ENCODE measurements at regions not wholly inside any gene's neighbourhood (a gene's known extent, or its start where the extent isn't known, plus 50 kb on each side); places are given as distances from the start of the nearest gene placed in this dataset.

DNA sequence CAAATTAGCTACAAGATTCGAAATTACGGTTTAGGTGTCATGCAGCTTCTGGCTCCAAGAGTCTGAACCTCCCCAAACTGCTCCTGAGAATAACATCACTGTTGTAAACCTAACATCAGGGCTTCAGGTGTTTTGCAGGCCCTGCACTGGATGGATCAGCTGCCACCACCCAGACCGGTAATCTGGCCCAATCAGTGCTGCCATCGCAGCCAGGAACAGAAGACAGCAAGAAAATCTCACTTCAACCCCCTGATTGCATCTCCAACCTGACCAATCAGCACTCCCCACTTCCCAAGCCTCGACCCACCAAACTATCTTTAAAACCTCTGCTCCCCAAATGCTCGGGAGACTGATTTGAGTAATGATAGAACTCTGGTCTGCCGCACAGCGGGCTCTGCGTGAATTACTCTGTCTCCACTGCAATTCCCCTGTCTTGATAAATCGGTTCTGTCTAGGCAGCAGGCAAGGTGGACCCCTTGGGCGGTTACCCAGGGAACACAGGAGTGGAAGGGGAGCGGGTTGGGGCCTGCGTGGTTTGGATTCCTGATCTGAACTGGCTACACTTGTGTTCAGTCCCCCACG, 268.5 kb upstream of the SFSWAP start:
- H3K4me2 ChIP-seq (ENCODE audit: low read length), result no peak overlapping the region
- H2AFZ ChIP-seq (ENCODE audit: low read depth, low read length), result no peak overlapping the region
- no peak for TF ChIP-seq POLR2AphosphoS5 (IDR thresholded peaks at IDR 0.05)
- no peak for TF ChIP-seq SMC3 (conservative IDR thresholded peaks at IDR 0.05; ENCODE audit: poor library complexity)
- TF ChIP-seq MXI1 (conservative IDR thresholded peaks at IDR 0.05; ENCODE audit: poor library complexity, severe bottlenecking), result no peak
- TF ChIP-seq EZH2 (IDR thresholded peaks at IDR 0.05; ENCODE audit: borderline replicate concordance, insufficient read depth, low read length, poor library complexity, severe bottlenecking), result no peak
- TF ChIP-seq TAF1 (IDR thresholded peaks at IDR 0.05; ENCODE audit: low read depth), result no peak
- no peak for TF ChIP-seq EP300 (conservative IDR thresholded peaks at IDR 0.05; ENCODE audit: poor library complexity, severe bottlenecking)
- TF ChIP-seq RAD21 (conservative IDR thresholded peaks at IDR 0.05), result no peak
- no peak for TF ChIP-seq REST (IDR thresholded peaks at IDR 0.05; ENCODE audit: borderline replicate concordance)
- TF ChIP-seq CTCF (IDR thresholded peaks at IDR 0.05; ENCODE audit: poor library complexity, severe bottlenecking), result no peak
- H4K20me1 ChIP-seq (ENCODE audit: insufficient read depth), result no peaks in the 10 kb centered on the region
- no peaks in the 10 kb centered on the region for H3K36me3 ChIP-seq (ENCODE audit: insufficient read depth, low read length)
- no peak overlapping the region for H3K4me3 ChIP-seq (ENCODE audit: low read length)
- H3K9me3 ChIP-seq (ENCODE audit: low read length), result no peaks in the 10 kb centered on the region
- no peak overlapping the region for H3K27ac ChIP-seq (ENCODE audit: low read length)
- no peaks in the 10 kb centered on the region for H3F3A ChIP-seq (ENCODE audit: insufficient read depth, low read length, poor library complexity, severe bottlenecking)
- H3K79me2 ChIP-seq (replicated peaks; ENCODE audit: insufficient read depth, low read length), result no peaks in the 10 kb centered on the region
- H3K27me3 ChIP-seq (ENCODE audit: insufficient read depth, low read depth, low read length), result no peaks in the 10 kb centered on the region
- H3K9ac ChIP-seq (ENCODE audit: low read length), result no peak overlapping the region
- no peaks in the 10 kb centered on the region for H3K9me2 ChIP-seq (ENCODE audit: insufficient read depth, low read length)

DNA sequence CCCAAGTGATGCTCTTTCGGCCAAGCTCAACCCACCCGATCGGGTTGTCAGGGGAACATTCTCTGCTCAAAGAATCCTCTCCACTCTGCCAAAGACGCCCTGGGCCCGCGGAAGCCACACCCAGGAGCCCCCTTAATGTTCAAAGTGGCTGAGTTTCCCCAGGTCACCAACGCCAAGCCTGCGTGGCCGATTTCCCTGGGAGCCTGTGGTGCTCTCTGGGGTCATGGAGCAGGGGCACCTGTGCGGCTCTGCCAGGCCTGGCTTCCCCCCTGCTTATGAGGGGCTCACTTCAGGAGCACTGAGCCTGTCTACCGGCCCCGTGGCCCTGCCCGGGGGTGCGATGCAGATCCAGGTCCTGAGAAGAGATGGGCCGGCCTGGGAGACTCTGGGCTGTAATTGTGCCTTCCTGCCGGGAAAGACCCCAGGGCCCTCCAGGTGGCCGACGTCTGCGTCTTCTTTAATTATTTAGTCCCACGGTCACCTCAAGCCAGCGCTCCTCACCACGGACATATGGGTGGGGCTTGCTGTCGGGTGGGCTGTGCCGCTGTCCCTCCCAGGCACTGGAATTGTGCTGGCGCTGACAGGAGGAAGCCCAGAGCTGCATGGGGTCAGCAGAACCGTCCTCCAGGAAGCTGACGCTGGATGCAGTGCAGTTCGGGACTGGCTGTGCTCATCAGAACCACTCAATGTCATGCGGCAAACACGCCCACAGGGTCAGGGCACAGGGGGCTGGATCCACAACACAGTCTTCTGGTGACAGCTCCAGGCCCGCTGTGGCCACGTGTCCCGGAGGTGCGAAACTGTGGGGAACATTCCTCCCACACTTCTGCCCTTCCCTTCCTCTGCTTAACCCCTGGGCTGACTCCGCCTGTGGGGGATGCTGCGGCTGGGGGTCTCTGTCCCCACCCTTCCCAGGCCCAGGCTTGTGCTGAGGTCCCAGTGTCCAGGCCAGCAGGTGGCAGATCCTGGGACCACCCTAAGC, 267.6 kb upstream of the SFSWAP start:
- no peak overlapping the region for H2AFZ ChIP-seq (ENCODE audit: low read depth, low read length)
- no peak overlapping the region for H3K9ac ChIP-seq (ENCODE audit: low read length)
- H3F3A ChIP-seq (ENCODE audit: insufficient read depth, low read length, poor library complexity, severe bottlenecking), result no peaks in the 10 kb centered on the region
- no peak for TF ChIP-seq REST (IDR thresholded peaks at IDR 0.05; ENCODE audit: borderline replicate concordance)
- no peak for TF ChIP-seq CTCF (IDR thresholded peaks at IDR 0.05; ENCODE audit: poor library complexity, severe bottlenecking)
- TF ChIP-seq TAF1 (IDR thresholded peaks at IDR 0.05; ENCODE audit: low read depth), result no peak
- no peak for TF ChIP-seq MXI1 (conservative IDR thresholded peaks at IDR 0.05; ENCODE audit: poor library complexity, severe bottlenecking)
- no peak for TF ChIP-seq POLR2AphosphoS5 (IDR thresholded peaks at IDR 0.05)
- TF ChIP-seq RAD21 (conservative IDR thresholded peaks at IDR 0.05), result no peak
- no peak for TF ChIP-seq SMC3 (conservative IDR thresholded peaks at IDR 0.05; ENCODE audit: poor library complexity)
- no peak for TF ChIP-seq EP300 (conservative IDR thresholded peaks at IDR 0.05; ENCODE audit: poor library complexity, severe bottlenecking)
- no peak for TF ChIP-seq EZH2 (IDR thresholded peaks at IDR 0.05; ENCODE audit: borderline replicate concordance, insufficient read depth, low read length, poor library complexity, severe bottlenecking)
- H3K9me3 ChIP-seq (ENCODE audit: low read length), result no peaks in the 10 kb centered on the region
- no peak overlapping the region for H3K4me2 ChIP-seq (ENCODE audit: low read length)
- no peaks in the 10 kb centered on the region for H3K36me3 ChIP-seq (ENCODE audit: insufficient read depth, low read length)
- H3K27ac ChIP-seq (ENCODE audit: low read length), result no peak overlapping the region
- H4K20me1 ChIP-seq (ENCODE audit: insufficient read depth), result no peaks in the 10 kb centered on the region
- H3K4me3 ChIP-seq (ENCODE audit: low read length), result no peak overlapping the region
- no peaks in the 10 kb centered on the region for H3K9me2 ChIP-seq (ENCODE audit: insufficient read depth, low read length)
- H3K79me2 ChIP-seq (replicated peaks; ENCODE audit: insufficient read depth, low read length), result no peaks in the 10 kb centered on the region
- no peaks in the 10 kb centered on the region for H3K27me3 ChIP-seq (ENCODE audit: insufficient read depth, low read depth, low read length)

Measured in neural cell (in vitro differentiated cells).